Pulmonary artery endothelial cell (primary cell): ENCODE measurements at regions not wholly inside any gene's neighbourhood (a gene's known extent, or its start where the extent isn't known, plus 50 kb on each side); places are given as distances from the start of the nearest gene placed in this dataset.

Source experiments
- DNase-seq: peaks from one replicate; pipeline ENCODE4 v3.0.0-alpha.2; 2011; ENCODE audit warnings: low read depth, low spot score

DNA sequence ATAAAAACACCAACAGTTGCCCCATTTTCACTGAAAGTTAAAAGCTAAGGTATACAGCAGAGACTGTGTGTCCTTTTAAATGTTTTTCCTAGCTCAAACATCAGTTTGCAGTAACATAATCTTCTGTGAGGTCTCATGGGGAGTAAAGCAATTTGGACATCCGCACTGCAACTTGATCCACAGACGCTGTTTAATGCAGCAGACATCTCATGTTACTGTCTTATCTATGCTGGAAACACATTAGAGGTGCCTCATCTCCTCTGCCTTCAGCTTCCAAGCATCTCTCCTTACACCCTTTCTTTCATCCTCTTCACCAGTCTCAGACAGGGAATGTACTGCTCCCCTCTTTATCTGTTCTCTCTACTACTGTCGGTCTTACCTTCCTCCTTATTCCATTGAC lies 53.7 kb upstream of the ATP11B start:
- no peak for DNase-seq

GRCh38 chr3:182740710-182741109 lies 52.6 kb upstream of the ATP11B start:
- no peak for DNase-seq

DNA sequence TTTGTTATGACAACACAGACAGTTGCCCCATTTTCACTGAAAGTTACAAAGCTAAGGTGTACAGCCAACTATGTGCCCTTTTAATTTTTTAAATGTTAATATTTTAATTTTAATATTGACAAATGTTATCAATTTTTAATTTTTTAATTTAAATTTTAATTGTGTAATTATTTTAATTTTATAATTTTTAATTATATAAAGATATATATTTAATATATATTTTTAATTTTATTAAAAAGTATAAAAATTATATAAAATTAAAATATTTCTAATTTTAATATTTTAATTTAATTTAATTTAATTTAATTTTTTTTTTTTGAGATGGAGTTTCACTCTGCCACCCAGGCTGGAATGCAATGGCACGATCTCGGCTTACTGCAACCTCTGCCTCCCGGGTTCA lies 52.1 kb upstream of the ATP11B start:
- DNase-seq, result no peak
